ENCODE measurements at regions not wholly inside any gene's neighbourhood (a gene's known extent, or its start where the extent isn't known, plus 50 kb on each side); places are given as distances from the start of the nearest gene placed in this dataset.

DNA sequence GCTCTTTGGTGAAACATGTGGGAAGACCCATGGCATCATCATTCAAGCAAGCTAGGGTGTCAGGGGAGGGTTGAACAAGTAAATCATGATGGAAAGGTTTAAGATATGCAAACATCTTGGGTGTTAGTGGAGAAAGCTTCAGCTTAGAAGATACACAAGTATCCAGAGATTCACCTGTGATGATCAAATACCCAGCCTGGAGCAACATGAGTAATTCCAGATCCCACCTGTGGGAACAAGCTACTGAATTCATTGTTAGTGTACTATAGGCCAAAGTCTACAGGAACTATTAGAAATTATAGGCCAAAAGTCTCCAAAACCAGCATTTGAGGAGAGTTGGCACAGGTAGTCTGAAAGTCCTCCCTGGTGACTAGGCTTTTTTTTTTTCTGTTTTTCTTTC, 499.9 kb downstream of the NUF2 start:
- DNase-seq, result no peak
- H3K4me1 ChIP-seq, result peaks cover 0 to 5% (median 2%) of the 10 kb centered on the region in 4 donors
- no peaks in the 10 kb centered on the region for H3K27me3 ChIP-seq
- H3K27ac ChIP-seq, result no peak overlapping the region
- no peak for TF ChIP-seq POLR2AphosphoS5 (IDR thresholded peaks at IDR 0.05)
- TF ChIP-seq, protein P1, sequence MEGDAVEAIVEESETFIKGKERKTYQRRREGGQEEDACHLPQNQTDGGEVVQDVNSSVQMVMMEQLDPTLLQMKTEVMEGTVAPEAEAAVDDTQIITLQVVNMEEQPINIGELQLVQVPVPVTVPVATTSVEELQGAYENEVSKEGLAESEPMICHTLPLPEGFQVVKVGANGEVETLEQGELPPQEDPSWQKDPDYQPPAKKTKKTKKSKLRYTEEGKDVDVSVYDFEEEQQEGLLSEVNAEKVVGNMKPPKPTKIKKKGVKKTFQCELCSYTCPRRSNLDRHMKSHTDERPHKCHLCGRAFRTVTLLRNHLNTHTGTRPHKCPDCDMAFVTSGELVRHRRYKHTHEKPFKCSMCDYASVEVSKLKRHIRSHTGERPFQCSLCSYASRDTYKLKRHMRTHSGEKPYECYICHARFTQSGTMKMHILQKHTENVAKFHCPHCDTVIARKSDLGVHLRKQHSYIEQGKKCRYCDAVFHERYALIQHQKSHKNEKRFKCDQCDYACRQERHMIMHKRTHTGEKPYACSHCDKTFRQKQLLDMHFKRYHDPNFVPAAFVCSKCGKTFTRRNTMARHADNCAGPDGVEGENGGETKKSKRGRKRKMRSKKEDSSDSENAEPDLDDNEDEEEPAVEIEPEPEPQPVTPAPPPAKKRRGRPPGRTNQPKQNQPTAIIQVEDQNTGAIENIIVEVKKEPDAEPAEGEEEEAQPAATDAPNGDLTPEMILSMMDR (IDR thresholded peaks at IDR 0.05), result no peak
- TF ChIP-seq EP300 (IDR thresholded peaks at IDR 0.05), result no peak
- TF ChIP-seq POLR2A (IDR thresholded peaks at IDR 0.05), result no peak
- no peak overlapping the region for H3K4me3 ChIP-seq
- intact Hi-C loops (cut with DNase I; ENCODE audit: low total_unique reads), result no loop called here
- no peaks in the 10 kb centered on the region for H3K36me3 ChIP-seq
- no peaks in the 10 kb centered on the region for H3K9me3 ChIP-seq

- no peak for DNase-seq
- Histone ChIP-seq H3K4me3 (no peak overlapping the region), H3K4me1 (peaks cover 0 to 7% (median 3%) of the 10 kb centered on the region in 4 donors), H3K27me3 (no peaks in the 10 kb centered on the region), H3K27ac (no peak overlapping the region), H3K36me3 (no peaks in the 10 kb centered on the region), H3K9me3 (no peaks in the 10 kb centered on the region)
- TF ChIP-seq POLR2A (IDR thresholded peaks at IDR 0.05), result no peak
- TF ChIP-seq POLR2AphosphoS5 (IDR thresholded peaks at IDR 0.05), result no peak
- TF ChIP-seq, protein P1 (IDR thresholded peaks at IDR 0.05), result no peak
- TF ChIP-seq EP300 (IDR thresholded peaks at IDR 0.05), result no peak
- intact Hi-C loops (cut with DNase I; ENCODE audit: low total_unique reads), result no loop called here
Measured at GRCh38 chr1:163823017-163823416, 501.3 kb downstream of the NUF2 start.

- intact Hi-C loops (cut with DNase I; ENCODE audit: low total_unique reads), result no loop called here
- no peak for TF ChIP-seq EP300 (IDR thresholded peaks at IDR 0.05)
- TF ChIP-seq, protein P1 (IDR thresholded peaks at IDR 0.05), result no peak
- TF ChIP-seq POLR2A (IDR thresholded peaks at IDR 0.05), result no peak
- no peak for TF ChIP-seq POLR2AphosphoS5 (IDR thresholded peaks at IDR 0.05)
- peaks cover 0 to 7% (median 3%) of the 10 kb centered on the region in 4 donors for H3K4me1 ChIP-seq
- 27 to 45% (median 39%) methylated on average over 1 of the region's 1 CpG for WGBS, 5 donors
- no peaks in the 10 kb centered on the region for H3K27me3 ChIP-seq
- H3K9me3 ChIP-seq, result no peaks in the 10 kb centered on the region
- H3K4me3 ChIP-seq, result no peak overlapping the region
- H3K27ac ChIP-seq, result no peak overlapping the region
- no peaks in the 10 kb centered on the region for H3K36me3 ChIP-seq
- DNase-seq, result peak in 1 of 2 donors; percentile 24
Measured at GRCh38 chr1:163824006-163824405, 502.3 kb downstream of the NUF2 start.

DNA sequence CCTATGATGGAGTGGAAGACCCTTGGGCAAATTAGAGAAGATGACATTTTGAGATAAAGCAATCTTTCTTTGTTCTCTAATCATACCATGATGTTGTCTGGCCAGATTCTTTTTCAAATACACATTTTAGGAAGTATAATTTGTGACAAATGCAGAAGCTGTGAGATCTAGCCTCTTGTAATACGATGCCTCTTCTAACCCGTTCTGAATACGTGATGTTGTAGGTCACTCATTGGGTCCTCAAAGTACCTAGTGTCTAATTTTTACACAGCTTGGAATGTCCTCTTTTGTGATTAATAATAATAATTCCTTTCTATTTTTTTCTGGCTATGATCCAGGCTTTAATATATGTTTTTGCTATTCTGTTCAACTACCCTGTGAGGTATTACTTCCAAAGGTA, 502.7 kb downstream of the NUF2 start:
- Histone ChIP-seq H3K4me3 (no peak overlapping the region), H3K4me1 (peaks cover 0 to 7% (median 3%) of the 10 kb centered on the region in 4 donors), H3K27me3 (no peaks in the 10 kb centered on the region), H3K36me3 (no peaks in the 10 kb centered on the region), H3K27ac (no peak overlapping the region), H3K9me3 (no peaks in the 10 kb centered on the region)
- WGBS, 5 donors, result 89 to 97% (median 95%) methylated on average over 3 of the region's 3 CpGs
- no peak for DNase-seq
- intact Hi-C loops (cut with DNase I; ENCODE audit: low total_unique reads), result no loop called here
- TF ChIP-seq POLR2AphosphoS5 (IDR thresholded peaks at IDR 0.05), result no peak
- no peak for TF ChIP-seq POLR2A (IDR thresholded peaks at IDR 0.05)
- TF ChIP-seq EP300 (IDR thresholded peaks at IDR 0.05), result no peak

DNA sequence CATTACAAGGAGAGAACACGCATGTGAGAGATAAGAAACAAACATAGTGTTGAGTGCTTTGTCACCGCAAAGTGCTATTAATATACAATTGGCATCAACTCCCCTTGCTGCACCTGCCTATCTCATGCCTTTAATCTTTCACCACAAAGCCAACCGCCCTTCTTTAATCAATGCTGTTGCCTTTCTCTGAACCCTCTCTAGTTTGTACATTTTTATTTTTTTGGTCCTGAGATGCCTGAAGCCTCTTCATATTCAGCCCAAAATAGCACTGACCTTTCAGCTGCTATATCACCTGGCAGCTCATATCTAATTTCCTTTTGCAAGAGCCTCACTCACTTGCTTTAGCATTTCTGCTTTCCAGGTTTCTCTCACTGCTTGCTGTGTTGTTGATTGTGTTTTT, 504.7 kb downstream of the NUF2 start:
- peaks cover 0 to 7% (median 0%) of the 10 kb centered on the region in 4 donors for H3K4me1 ChIP-seq
- H3K36me3 ChIP-seq, result no peaks in the 10 kb centered on the region
- 30 to 70% (median 50%) methylated on average over 3 of the region's 3 CpGs for WGBS, 5 donors
- no peaks in the 10 kb centered on the region for H3K27me3 ChIP-seq
- H3K27ac ChIP-seq, result no peak overlapping the region
- H3K9me3 ChIP-seq, result no peaks in the 10 kb centered on the region
- intact Hi-C loops (cut with DNase I; ENCODE audit: low total_unique reads), result no loop called here
- peak in 1 of 2 donors; percentile 29 for DNase-seq
- H3K4me3 ChIP-seq, result no peak overlapping the region
- no peak for TF ChIP-seq EP300 (IDR thresholded peaks at IDR 0.05)
- TF ChIP-seq POLR2A (IDR thresholded peaks at IDR 0.05), result no peak
- TF ChIP-seq POLR2AphosphoS5 (IDR thresholded peaks at IDR 0.05), result no peak
